ENCODE measurements at regions not wholly inside any gene's neighbourhood (a gene's known extent, or its start where the extent isn't known, plus 50 kb on each side); places are given as distances from the start of the nearest gene placed in this dataset.

GRCh38 chr2:104025295-104025694, 828.6 kb upstream of the POU3F3 start:
- TF ChIP-seq, protein P1, sequence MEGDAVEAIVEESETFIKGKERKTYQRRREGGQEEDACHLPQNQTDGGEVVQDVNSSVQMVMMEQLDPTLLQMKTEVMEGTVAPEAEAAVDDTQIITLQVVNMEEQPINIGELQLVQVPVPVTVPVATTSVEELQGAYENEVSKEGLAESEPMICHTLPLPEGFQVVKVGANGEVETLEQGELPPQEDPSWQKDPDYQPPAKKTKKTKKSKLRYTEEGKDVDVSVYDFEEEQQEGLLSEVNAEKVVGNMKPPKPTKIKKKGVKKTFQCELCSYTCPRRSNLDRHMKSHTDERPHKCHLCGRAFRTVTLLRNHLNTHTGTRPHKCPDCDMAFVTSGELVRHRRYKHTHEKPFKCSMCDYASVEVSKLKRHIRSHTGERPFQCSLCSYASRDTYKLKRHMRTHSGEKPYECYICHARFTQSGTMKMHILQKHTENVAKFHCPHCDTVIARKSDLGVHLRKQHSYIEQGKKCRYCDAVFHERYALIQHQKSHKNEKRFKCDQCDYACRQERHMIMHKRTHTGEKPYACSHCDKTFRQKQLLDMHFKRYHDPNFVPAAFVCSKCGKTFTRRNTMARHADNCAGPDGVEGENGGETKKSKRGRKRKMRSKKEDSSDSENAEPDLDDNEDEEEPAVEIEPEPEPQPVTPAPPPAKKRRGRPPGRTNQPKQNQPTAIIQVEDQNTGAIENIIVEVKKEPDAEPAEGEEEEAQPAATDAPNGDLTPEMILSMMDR (conservative IDR thresholded peaks at IDR 0.05): no peak
- H3K27ac ChIP-seq: no peak overlapping the region

DNA sequence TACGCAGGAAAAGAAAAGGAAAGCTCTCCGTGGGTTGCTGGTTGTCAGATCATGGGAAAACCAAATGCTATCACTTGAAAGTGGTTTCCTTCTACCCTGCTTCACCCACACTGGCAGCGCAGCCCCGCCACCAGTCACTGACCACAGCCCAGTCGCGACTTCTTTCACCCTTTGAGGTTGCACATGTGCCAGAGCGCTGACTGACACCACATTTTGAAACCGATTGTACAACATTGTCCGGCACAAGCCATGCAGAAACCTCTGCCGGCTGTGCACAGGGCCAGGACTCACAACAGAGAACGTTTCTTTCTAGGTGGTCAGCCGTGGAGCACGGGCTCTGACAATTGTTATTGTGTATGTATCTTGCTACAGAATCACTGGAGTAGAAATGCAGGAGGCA, 827.2 kb upstream of the POU3F3 start:
- TF ChIP-seq, protein P1 (conservative IDR thresholded peaks at IDR 0.05): no peak
- H3K27ac ChIP-seq: no peak overlapping the region

DNA sequence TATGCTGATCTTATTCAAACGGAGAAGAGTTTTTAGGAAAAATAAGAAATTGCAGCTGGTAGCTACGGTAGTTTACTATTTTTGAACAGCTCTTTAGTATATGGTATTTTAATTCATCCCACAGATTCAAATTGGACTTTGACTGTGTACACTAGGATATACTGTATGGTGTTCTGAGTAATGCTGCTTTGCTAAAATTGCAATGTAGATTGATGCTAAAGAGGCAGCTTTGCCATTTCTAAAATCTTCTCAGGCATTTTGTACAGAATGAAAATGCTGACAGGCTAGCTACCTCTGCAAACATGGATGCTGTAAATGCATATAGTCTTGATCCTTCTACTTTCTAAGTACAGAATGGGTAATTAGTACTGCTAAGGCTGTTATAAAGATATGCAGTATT, 826.6 kb upstream of the POU3F3 start:
- TF ChIP-seq, protein P1 (conservative IDR thresholded peaks at IDR 0.05): no peak
- no peak overlapping the region for H3K27ac ChIP-seq

DNA sequence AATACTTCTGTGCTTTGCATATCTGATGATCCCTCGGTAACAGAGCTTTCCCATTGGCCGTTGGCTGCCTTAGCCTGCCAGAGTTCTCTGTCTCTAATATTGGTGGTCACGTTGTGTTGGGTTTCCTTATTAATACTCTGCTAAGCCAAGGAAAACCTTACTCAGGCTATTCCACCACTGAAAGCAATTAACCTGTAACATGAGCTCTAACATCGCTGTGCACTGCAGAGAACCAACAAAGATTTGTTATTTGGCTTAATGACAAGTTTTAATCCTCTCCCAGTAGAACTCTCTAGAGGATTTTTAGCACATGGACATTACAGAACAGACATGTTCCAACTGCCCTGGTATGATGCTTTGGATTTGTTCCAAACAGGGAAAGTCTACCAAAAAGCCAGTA, 825.9 kb upstream of the POU3F3 start:
- TF ChIP-seq, protein P1 (conservative IDR thresholded peaks at IDR 0.05): no peak
- H3K27ac ChIP-seq: no peak overlapping the region

DNA sequence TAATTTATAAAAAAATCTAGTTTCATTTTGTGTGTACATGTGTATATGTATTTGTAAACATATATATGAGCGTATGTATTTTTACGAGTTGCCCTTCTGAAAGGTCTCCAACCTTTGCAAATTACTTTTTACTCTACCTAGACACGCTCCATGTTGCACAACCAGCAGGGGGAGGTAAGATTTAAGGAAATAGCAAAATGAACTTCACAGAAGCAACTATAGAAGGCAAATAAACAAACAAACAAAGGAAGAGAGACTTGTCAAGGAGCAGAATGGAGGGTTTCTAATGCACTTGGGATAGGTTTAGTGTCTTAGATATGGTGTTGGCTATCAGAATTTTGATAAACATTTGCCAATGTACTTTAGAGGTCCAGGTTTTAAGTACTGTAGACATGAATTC, 820.5 kb upstream of the POU3F3 start:
- TF ChIP-seq, protein P1 (conservative IDR thresholded peaks at IDR 0.05): peak; percentile 78
- no peak overlapping the region for H3K27ac ChIP-seq

- H3K27ac ChIP-seq: peak overlapping the region; percentile 25; the same call in 1 of the 2 replicates
- TF ChIP-seq, protein P1 (conservative IDR thresholded peaks at IDR 0.05): no peak
Observed at GRCh38 chr2:104040771-104041170, 813.1 kb upstream of the POU3F3 start.

DNA sequence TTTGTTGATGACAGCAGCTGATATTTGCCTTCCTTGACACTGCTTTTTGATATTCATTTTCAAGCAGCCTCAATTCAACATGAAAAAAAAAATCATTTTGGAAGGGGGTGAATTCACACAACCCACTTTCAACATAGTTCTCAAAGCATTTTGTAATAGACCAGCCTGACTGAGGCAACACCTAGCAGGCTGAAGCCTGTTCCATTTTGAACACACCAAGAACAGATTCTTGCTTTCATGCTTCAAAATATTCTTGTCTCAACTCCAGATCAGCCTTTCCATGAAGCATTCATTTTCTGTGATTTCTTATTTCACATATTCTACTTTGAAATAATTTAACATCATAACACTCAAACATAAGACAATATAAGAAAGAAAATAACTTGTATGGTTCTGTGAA, 812.6 kb upstream of the POU3F3 start:
- TF ChIP-seq, protein P1 (conservative IDR thresholded peaks at IDR 0.05): no peak
- H3K27ac ChIP-seq: peak overlapping the region; percentile 25; the same call in 1 of the 2 replicates

GRCh38 chr2:104043864-104044263, 810.1 kb upstream of the POU3F3 start:
- no peak overlapping the region for H3K27ac ChIP-seq
- TF ChIP-seq, protein P1 (conservative IDR thresholded peaks at IDR 0.05): no peak
